OCI-LY1 (cell line): ENCODE measurements at regions not wholly inside any gene's neighbourhood (a gene's known extent, or its start where the extent isn't known, plus 50 kb on each side); places are given as distances from the start of the nearest gene placed in this dataset.

ENCODE experiments used
- EZH2 ChIP-seq: fragments of 200-600 bp; sonication (generic), shearing (Covaris generic); IDR thresholded peaks from 2 replicates; pipeline ENCODE4 v1.8.0; 2017; ENCODE audit warnings: borderline replicate concordance, mixed run types, mild to moderate bottlenecking, antibody characterized with exemption, low read length, moderate library complexity, mixed read lengths
- TF ChIP-seq, protein P1 (sequence below): fragments of 200-600 bp; sonication (generic), shearing (Covaris generic); IDR thresholded peaks from 2 replicates; pipeline ENCODE4 v1.5.1; 2017; ENCODE audit warnings: mild to moderate bottlenecking, antibody characterized with exemption, low read length, moderate library complexity, mixed read lengths

DNA sequence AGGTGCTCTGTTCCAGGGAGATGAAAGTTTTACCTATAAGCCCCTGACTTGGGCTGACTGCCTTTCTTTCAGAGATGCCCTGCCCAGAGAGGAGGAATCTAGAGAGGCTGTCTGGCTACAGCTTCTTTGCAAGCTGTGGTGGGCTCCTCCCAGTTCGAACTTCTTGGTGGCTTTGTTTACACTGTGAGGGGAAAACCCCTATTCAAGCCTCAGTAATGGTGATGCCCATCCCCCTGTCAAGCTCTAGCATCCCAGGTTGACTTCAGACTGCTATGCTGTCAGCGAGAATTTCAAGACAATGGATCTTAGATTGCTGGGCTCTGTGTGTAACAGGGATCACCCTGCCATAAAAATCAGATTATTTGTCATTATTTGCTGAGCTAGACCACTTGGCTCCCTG is 377.6 kb downstream of the FLRT2 start:
- TF ChIP-seq, protein P1, sequence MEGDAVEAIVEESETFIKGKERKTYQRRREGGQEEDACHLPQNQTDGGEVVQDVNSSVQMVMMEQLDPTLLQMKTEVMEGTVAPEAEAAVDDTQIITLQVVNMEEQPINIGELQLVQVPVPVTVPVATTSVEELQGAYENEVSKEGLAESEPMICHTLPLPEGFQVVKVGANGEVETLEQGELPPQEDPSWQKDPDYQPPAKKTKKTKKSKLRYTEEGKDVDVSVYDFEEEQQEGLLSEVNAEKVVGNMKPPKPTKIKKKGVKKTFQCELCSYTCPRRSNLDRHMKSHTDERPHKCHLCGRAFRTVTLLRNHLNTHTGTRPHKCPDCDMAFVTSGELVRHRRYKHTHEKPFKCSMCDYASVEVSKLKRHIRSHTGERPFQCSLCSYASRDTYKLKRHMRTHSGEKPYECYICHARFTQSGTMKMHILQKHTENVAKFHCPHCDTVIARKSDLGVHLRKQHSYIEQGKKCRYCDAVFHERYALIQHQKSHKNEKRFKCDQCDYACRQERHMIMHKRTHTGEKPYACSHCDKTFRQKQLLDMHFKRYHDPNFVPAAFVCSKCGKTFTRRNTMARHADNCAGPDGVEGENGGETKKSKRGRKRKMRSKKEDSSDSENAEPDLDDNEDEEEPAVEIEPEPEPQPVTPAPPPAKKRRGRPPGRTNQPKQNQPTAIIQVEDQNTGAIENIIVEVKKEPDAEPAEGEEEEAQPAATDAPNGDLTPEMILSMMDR, result no peak
- TF ChIP-seq EZH2, result no peak
